ENCODE measurements at regions not wholly inside any gene's neighbourhood (a gene's known extent, or its start where the extent isn't known, plus 50 kb on each side); places are given as distances from the start of the nearest gene placed in this dataset.

DNA sequence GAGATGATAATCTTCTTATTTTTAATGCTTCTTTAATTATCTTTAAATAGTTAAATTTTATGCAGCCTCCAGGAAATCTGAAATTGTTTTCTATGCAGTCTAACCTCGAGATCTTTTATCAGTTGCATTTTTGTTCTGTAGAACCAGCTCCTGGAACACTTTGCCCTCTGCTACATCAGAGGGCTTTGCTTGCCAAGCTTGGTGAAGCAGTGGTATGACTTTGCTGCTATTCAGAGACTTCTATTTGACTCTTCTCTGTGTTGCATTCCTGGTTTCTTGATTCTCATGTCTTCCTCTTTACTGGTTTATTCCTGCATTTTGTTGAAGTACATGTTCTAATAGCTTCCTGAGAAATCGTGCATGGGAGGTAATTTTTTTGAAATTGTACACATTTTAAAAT lies 163.7 kb upstream of the TMEM229A start:
- TF ChIP-seq GABPA (IDR thresholded peaks at IDR 0.05; ENCODE audit: low read depth) = no peak
- TF ChIP-seq POLR2AphosphoS5 (IDR thresholded peaks at IDR 0.05; ENCODE audit: low read depth) = no peak
- no peak for TF ChIP-seq SPI1 (IDR thresholded peaks at IDR 0.05; ENCODE audit: borderline replicate concordance, low read depth)
- no peak for TF ChIP-seq CTCF (IDR thresholded peaks at IDR 0.05; ENCODE audit: insufficient read depth, low read length)
- no peak for TF ChIP-seq REST (IDR thresholded peaks at IDR 0.05; ENCODE audit: insufficient replicate concordance, low read depth)
- no peak overlapping the region for H3K4me3 ChIP-seq (replicated peaks; ENCODE audit: insufficient read depth, low read length)
- H3K27ac ChIP-seq (replicated peaks) = no peak overlapping the region
- no peaks in the 10 kb centered on the region for H3K27me3 ChIP-seq (ENCODE audit: insufficient read depth, poor library complexity, severe bottlenecking)
- DNase-seq (ENCODE audit: low read depth in 1 of 2, low spot score in 1 of 2) = no peak

DNA sequence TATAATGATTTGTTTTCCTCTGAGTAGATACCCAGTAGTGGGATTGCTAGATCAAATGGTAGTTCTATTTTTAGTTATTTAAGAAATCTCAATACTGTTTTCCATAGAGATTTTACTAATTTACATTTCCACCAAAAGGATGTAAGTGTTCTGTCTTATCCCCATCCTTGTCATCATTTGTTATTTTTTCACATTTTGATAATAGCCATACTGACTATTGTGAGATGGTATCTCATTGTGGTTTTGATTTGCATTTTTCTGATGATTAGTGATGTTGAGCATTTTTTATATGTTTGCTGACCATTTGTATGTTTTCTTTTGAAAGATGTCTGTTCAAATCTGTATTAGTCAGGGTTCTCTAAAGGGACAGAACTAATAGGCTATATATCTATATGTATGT lies 160.0 kb upstream of the TMEM229A start:
- Histone ChIP-seq H3K27me3 (ENCODE audit: insufficient read depth, poor library complexity, severe bottlenecking) (no peaks in the 10 kb centered on the region), H3K27ac (replicated peaks) (no peak overlapping the region), H3K4me3 (replicated peaks; ENCODE audit: insufficient read depth, low read length) (no peak overlapping the region)
- TF ChIP-seq SPI1 (IDR thresholded peaks at IDR 0.05; ENCODE audit: borderline replicate concordance, low read depth) = no peak
- no peak for TF ChIP-seq CTCF (IDR thresholded peaks at IDR 0.05; ENCODE audit: insufficient read depth, low read length)
- no peak for TF ChIP-seq POLR2AphosphoS5 (IDR thresholded peaks at IDR 0.05; ENCODE audit: low read depth)
- TF ChIP-seq REST (IDR thresholded peaks at IDR 0.05; ENCODE audit: insufficient replicate concordance, low read depth) = no peak
- TF ChIP-seq GABPA (IDR thresholded peaks at IDR 0.05; ENCODE audit: low read depth) = no peak
- no peak for DNase-seq (ENCODE audit: low read depth in 1 of 2, low spot score in 1 of 2)

GRCh38 chr7:124191713-124192112 lies 158.8 kb upstream of the TMEM229A start:
- Histone ChIP-seq H3K27ac (replicated peaks) (no peak overlapping the region), H3K4me3 (replicated peaks; ENCODE audit: insufficient read depth, low read length) (no peak overlapping the region), H3K27me3 (ENCODE audit: insufficient read depth, poor library complexity, severe bottlenecking) (no peaks in the 10 kb centered on the region)
- no peak for TF ChIP-seq REST (IDR thresholded peaks at IDR 0.05; ENCODE audit: insufficient replicate concordance, low read depth)
- TF ChIP-seq POLR2AphosphoS5 (IDR thresholded peaks at IDR 0.05; ENCODE audit: low read depth) = no peak
- no peak for TF ChIP-seq SPI1 (IDR thresholded peaks at IDR 0.05; ENCODE audit: borderline replicate concordance, low read depth)
- TF ChIP-seq CTCF (IDR thresholded peaks at IDR 0.05; ENCODE audit: insufficient read depth, low read length) = no peak
- no peak for TF ChIP-seq GABPA (IDR thresholded peaks at IDR 0.05; ENCODE audit: low read depth)
- no peak for DNase-seq (ENCODE audit: low read depth in 1 of 2, low spot score in 1 of 2)

Measured in HL-60 (cell line).